A673 (cell line): ENCODE measurements at regions not wholly inside any gene's neighbourhood (a gene's known extent, or its start where the extent isn't known, plus 50 kb on each side); places are given as distances from the start of the nearest gene placed in this dataset.

Source experiments
- CTCF ChIP-seq: fragments of 300-800, 200-600 bp; sonication (generic); conservative IDR thresholded peaks from 2 replicates; pipeline ENCODE4 v1.5.1; 2017; ENCODE audit warnings: low read depth, mild to moderate bottlenecking, antibody characterized with exemption, low read length, moderate library complexity, mixed read lengths
- EZH2 ChIP-seq: fragments of 200-600 bp; sonication (generic); IDR thresholded peaks from 2 replicates; pipeline ENCODE4 v1.6.1; 2017; ENCODE audit warnings: borderline replicate concordance, low read depth, mild to moderate bottlenecking, mixed read lengths, antibody characterized with exemption, low read length; ENCODE audit not compliant: poor library complexity, severe bottlenecking

DNA sequence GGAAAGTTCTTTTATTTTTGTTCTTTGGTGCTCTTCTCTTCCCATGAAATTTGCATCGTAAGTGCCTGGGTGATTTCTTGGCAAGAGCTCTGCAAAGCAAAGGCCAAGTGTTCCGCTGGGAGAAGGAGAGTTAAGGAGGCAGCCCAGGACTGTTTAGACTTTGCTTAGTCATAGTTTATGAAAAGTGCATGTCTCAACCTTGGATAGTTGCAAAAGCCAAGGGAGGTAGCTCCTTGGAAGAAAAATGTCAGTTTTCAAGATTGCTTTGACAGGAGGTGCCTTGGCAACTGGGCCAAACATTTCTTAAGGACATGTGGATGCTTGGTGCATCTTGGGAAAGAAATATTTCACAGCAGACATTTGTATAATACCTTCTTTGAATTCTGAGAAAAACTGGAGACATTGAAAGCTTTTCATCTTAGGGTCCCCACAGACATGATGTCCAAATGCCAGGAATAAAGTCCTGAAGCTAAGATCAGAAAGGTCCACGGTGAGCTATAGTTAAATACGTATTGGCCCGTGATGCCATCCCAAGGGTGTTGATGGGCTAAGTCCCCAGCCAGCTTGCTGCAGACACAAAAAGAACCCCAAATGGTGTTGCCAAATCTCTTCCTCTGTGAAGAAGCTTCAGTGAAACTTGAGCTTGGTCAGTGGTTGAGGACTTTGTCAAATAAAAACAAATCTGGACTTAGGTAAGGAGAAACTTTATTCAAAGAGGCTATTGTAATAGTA lies 96.3 kb upstream of the THUMPD2 start:
- TF ChIP-seq CTCF (no peak), EZH2 (no peak)
